SJSA1 (cell line): ENCODE measurements at regions not wholly inside any gene's neighbourhood (a gene's known extent, or its start where the extent isn't known, plus 50 kb on each side); places are given as distances from the start of the nearest gene placed in this dataset.

Experiments used
- DNase-seq, 2 experiments: peaks; one replicate each; pipeline ENCODE4 v3.0.0-alpha.2; 2015 to 2020; ENCODE audit warnings: low spot score in 2 of 2, low read depth in 1 of 2
- H3K27ac ChIP-seq: fragments of 250-450 bp; sonication (Bioruptor Pico); 2 replicates; pipeline ENCODE4 v1.5.1; 2020; ENCODE audit warnings: mild to moderate bottlenecking, moderate library complexity
- H3K27me3 ChIP-seq: fragments of 250-450 bp; sonication (Bioruptor Pico); replicated peaks from 2 replicates; pipeline ENCODE4 v1.5.1; 2020; ENCODE audit warnings: mild to moderate bottlenecking, moderate library complexity
- H3K36me3 ChIP-seq: fragments of 250-450 bp; sonication (Bioruptor Pico); 2 replicates; pipeline ENCODE4 v1.5.1; 2020; ENCODE audit warnings: mild to moderate bottlenecking
- H3K4me1 ChIP-seq: fragments of 250-450 bp; sonication (Bioruptor Pico); replicated peaks from 2 replicates; pipeline ENCODE4 v1.6.1; 2021; ENCODE audit warnings: mild to moderate bottlenecking
- H3K4me3 ChIP-seq: fragments of 250-450 bp; sonication (Bioruptor Pico); 2 replicates; pipeline ENCODE4 v1.5.1; 2020; ENCODE audit warnings: mild to moderate bottlenecking
- H3K9me3 ChIP-seq: fragments of 250-450 bp; sonication (Bioruptor Pico); replicated peaks from 2 replicates; pipeline ENCODE4 v1.5.1; 2020; ENCODE audit warnings: mild to moderate bottlenecking

- Histone ChIP-seq H3K9me3 (no peaks in the 10 kb centered on the region), H3K27ac (no peak overlapping the region), H3K36me3 (no peaks in the 10 kb centered on the region), H3K4me1 (no peaks in the 10 kb centered on the region), H3K27me3 (no peaks in the 10 kb centered on the region), H3K4me3 (no peak overlapping the region)
- no peak for DNase-seq
Measured at GRCh38 chrX:98548519-98548918, 1664.8 kb downstream of the RPA4 start.

GRCh38 chrX:98568795-98569194 lies 1685.1 kb downstream of the RPA4 start:
- Histone ChIP-seq H3K36me3 (no peaks in the 10 kb centered on the region), H3K27me3 (no peaks in the 10 kb centered on the region), H3K4me1 (no peaks in the 10 kb centered on the region), H3K4me3 (no peak overlapping the region), H3K27ac (no peak overlapping the region), H3K9me3 (no peaks in the 10 kb centered on the region)
- DNase-seq = no peak

- no peak overlapping the region for H3K27ac ChIP-seq
- no peak for DNase-seq
- no peak overlapping the region for H3K4me3 ChIP-seq
- H3K36me3 ChIP-seq = no peaks in the 10 kb centered on the region
- H3K27me3 ChIP-seq = no peaks in the 10 kb centered on the region
- no peaks in the 10 kb centered on the region for H3K4me1 ChIP-seq
- H3K9me3 ChIP-seq = no peaks in the 10 kb centered on the region
Measured at GRCh38 chrX:98605941-98606340, 1722.2 kb downstream of the RPA4 start.

- Histone ChIP-seq H3K36me3 (no peaks in the 10 kb centered on the region), H3K4me3 (no peak overlapping the region), H3K27me3 (no peaks in the 10 kb centered on the region), H3K9me3 (no peaks in the 10 kb centered on the region), H3K4me1 (no peaks in the 10 kb centered on the region), H3K27ac (no peak overlapping the region)
- DNase-seq = no peak
Measured at GRCh38 chrX:98607739-98608138, 1724.0 kb downstream of the RPA4 start.

- Histone ChIP-seq H3K4me1 (no peaks in the 10 kb centered on the region), H3K36me3 (no peaks in the 10 kb centered on the region), H3K27ac (no peak overlapping the region), H3K4me3 (no peak overlapping the region), H3K9me3 (no peaks in the 10 kb centered on the region), H3K27me3 (no peaks in the 10 kb centered on the region)
- no peak for DNase-seq
Measured at GRCh38 chrX:98627645-98628044, 1743.9 kb downstream of the RPA4 start.

- Histone ChIP-seq H3K9me3 (no peaks in the 10 kb centered on the region), H3K27ac (no peak overlapping the region)
Measured at GRCh38 chrX:98637451-98637850, 1753.7 kb downstream of the RPA4 start.

GRCh38 chrX:98646351-98646750 lies 1762.6 kb downstream of the RPA4 start:
- H3K9me3 ChIP-seq = no peaks in the 10 kb centered on the region

More at GRCh38 chrX:98637451-98637850, 1753.7 kb downstream of the RPA4 start:
- no peaks in the 10 kb centered on the region for H3K36me3 ChIP-seq
- no peaks in the 10 kb centered on the region for H3K27me3 ChIP-seq
- no peak for DNase-seq
- no peak overlapping the region for H3K4me3 ChIP-seq
- H3K4me1 ChIP-seq = no peaks in the 10 kb centered on the region

GRCh38 chrX:98654565-98654964 lies 1755.5 kb downstream of the PCDH19 start:
- DNase-seq = no peak
- Histone ChIP-seq H3K36me3 (no peaks in the 10 kb centered on the region), H3K9me3 (no peaks in the 10 kb centered on the region), H3K4me1 (no peaks in the 10 kb centered on the region), H3K4me3 (no peak overlapping the region), H3K27ac (no peak overlapping the region), H3K27me3 (no peaks in the 10 kb centered on the region)

More at GRCh38 chrX:98646351-98646750, 1762.6 kb downstream of the RPA4 start:
- Histone ChIP-seq H3K27me3 (no peaks in the 10 kb centered on the region), H3K4me1 (no peaks in the 10 kb centered on the region), H3K36me3 (no peaks in the 10 kb centered on the region), H3K4me3 (no peak overlapping the region), H3K27ac (no peak overlapping the region)
- DNase-seq = no peak
